ENCODE measurements at regions not wholly inside any gene's neighbourhood (a gene's known extent, or its start where the extent isn't known, plus 50 kb on each side); places are given as distances from the start of the nearest gene placed in this dataset.

- TF ChIP-seq CTCF (IDR thresholded peaks at IDR 0.05), result no peak
- Mint-ChIP-seq H3K36me3 (no peaks in the 10 kb centered on the region), H3K4me3 (no peak overlapping the region), H3K27ac (no peak overlapping the region), H3K9me3 (no peaks in the 10 kb centered on the region), H3K27me3 (ENCODE audit: low read depth in 2 of 2) (peaks cover 2 to 21% of the 10 kb centered on the region in 2 donors), H3K4me1 (no peaks in the 10 kb centered on the region)
- no peak overlapping the region for H3K27ac ChIP-seq (ENCODE audit: low read length)
- intact Hi-C loops (cut with micrococcal nuclease), result no loop called here
- ATAC-seq (no peak), DNase-seq (no peak)
- no peaks in the 10 kb centered on the region for H3K36me3 ChIP-seq (ENCODE audit: control insufficient read depth, insufficient read depth, low read length)
- no peaks in the 10 kb centered on the region for H3K9me3 ChIP-seq (ENCODE audit: control insufficient read depth, insufficient read depth, low read length)
- no peak overlapping the region for H3K4me3 ChIP-seq (ENCODE audit: low read length)
- H3K4me1 ChIP-seq (ENCODE audit: control insufficient read depth, insufficient read depth, low read length), result no peaks in the 10 kb centered on the region
- H3K27me3 ChIP-seq (ENCODE audit: control insufficient read depth, insufficient read depth, low read length), result no peaks in the 10 kb centered on the region
Measured at GRCh38 chr5:125581311-125581710, 834.9 kb upstream of the ZNF608 start.

GRCh38 chr5:125582352-125582751 lies 835.9 kb upstream of the ZNF608 start:
- Mint-ChIP-seq H3K9me3 (no peaks in the 10 kb centered on the region), H3K27me3 (ENCODE audit: low read depth in 2 of 2) (peaks cover 0 to 10% of the 10 kb centered on the region in 2 donors), H3K4me1 (no peaks in the 10 kb centered on the region), H3K36me3 (no peaks in the 10 kb centered on the region), H3K4me3 (no peak overlapping the region), H3K27ac (no peak overlapping the region)
- no peak for TF ChIP-seq CTCF (IDR thresholded peaks at IDR 0.05)
- no peak for DNase-seq
- no peaks in the 10 kb centered on the region for H3K4me1 ChIP-seq (ENCODE audit: control insufficient read depth, insufficient read depth, low read length)
- no peak overlapping the region for H3K27ac ChIP-seq (ENCODE audit: low read length)
- H3K9me3 ChIP-seq (ENCODE audit: control insufficient read depth, insufficient read depth, low read length), result no peaks in the 10 kb centered on the region
- no peaks in the 10 kb centered on the region for H3K36me3 ChIP-seq (ENCODE audit: control insufficient read depth, insufficient read depth, low read length)
- no peaks in the 10 kb centered on the region for H3K27me3 ChIP-seq (ENCODE audit: control insufficient read depth, insufficient read depth, low read length)
- ATAC-seq, result no peak
- intact Hi-C loops (cut with micrococcal nuclease), result no loop called here
- no CpG with 5 or more reads among the region's 1 CpG for WGBS (ENCODE audit: insufficient coverage)
- H3K4me3 ChIP-seq (ENCODE audit: low read length), result no peak overlapping the region

GRCh38 chr5:125583321-125584139 lies 837.1 kb upstream of the ZNF608 start:
- no peak overlapping the region for H3K4me3 ChIP-seq (ENCODE audit: low read length)
- H3K27ac ChIP-seq (ENCODE audit: low read length), result no peak overlapping the region
- no peaks in the 10 kb centered on the region for H3K9me3 ChIP-seq (ENCODE audit: control insufficient read depth, insufficient read depth, low read length)
- 95% methylated on average over 7 of the region's 11 CpGs for WGBS (ENCODE audit: insufficient coverage)
- H3K27ac Mint-ChIP-seq, result no peak overlapping the region
- DNase-seq (no peak), ATAC-seq (no peak)
- H3K4me3 Mint-ChIP-seq, result no peak overlapping the region
- H3K4me1 ChIP-seq (ENCODE audit: control insufficient read depth, insufficient read depth, low read length), result no peaks in the 10 kb centered on the region
- no peak for TF ChIP-seq CTCF (IDR thresholded peaks at IDR 0.05)
- H3K4me1 Mint-ChIP-seq, result no peaks in the 10 kb centered on the region
- no peaks in the 10 kb centered on the region for H3K36me3 Mint-ChIP-seq
- H3K9me3 Mint-ChIP-seq, result no peaks in the 10 kb centered on the region
- intact Hi-C loops (cut with micrococcal nuclease), result no loop called here
- H3K36me3 ChIP-seq (ENCODE audit: control insufficient read depth, insufficient read depth, low read length), result no peaks in the 10 kb centered on the region
- H3K27me3 ChIP-seq (ENCODE audit: control insufficient read depth, insufficient read depth, low read length), result no peaks in the 10 kb centered on the region
- H3K27me3 Mint-ChIP-seq (ENCODE audit: low read depth in 2 of 2), result peaks cover 0 to 7% of the 10 kb centered on the region in 2 donors

GRCh38 chr5:125584140-125584520 lies 837.7 kb upstream of the ZNF608 start:
- WGBS (ENCODE audit: insufficient coverage), result 100% methylated on average over 3 of the region's 3 CpGs
- no peak for TF ChIP-seq CTCF (IDR thresholded peaks at IDR 0.05)
- intact Hi-C loops (cut with micrococcal nuclease), result no loop called here
- no peaks in the 10 kb centered on the region for H3K36me3 ChIP-seq (ENCODE audit: control insufficient read depth, insufficient read depth, low read length)
- H3K4me1 ChIP-seq (ENCODE audit: control insufficient read depth, insufficient read depth, low read length), result no peaks in the 10 kb centered on the region
- H3K27me3 ChIP-seq (ENCODE audit: control insufficient read depth, insufficient read depth, low read length), result no peaks in the 10 kb centered on the region
- no peaks in the 10 kb centered on the region for H3K4me1 Mint-ChIP-seq
- H3K9me3 ChIP-seq (ENCODE audit: control insufficient read depth, insufficient read depth, low read length), result no peaks in the 10 kb centered on the region
- peaks cover 0 to 3% of the 10 kb centered on the region in 2 donors for H3K9me3 Mint-ChIP-seq
- ATAC-seq (no peak), DNase-seq (no peak)
- no peak overlapping the region for H3K4me3 Mint-ChIP-seq
- no peak overlapping the region for H3K27ac ChIP-seq (ENCODE audit: low read length)
- H3K36me3 Mint-ChIP-seq, result no peaks in the 10 kb centered on the region
- no peak overlapping the region for H3K27ac Mint-ChIP-seq
- H3K4me3 ChIP-seq (ENCODE audit: low read length), result no peak overlapping the region
- H3K27me3 Mint-ChIP-seq (ENCODE audit: low read depth in 2 of 2), result peaks cover 0 to 7% of the 10 kb centered on the region in 2 donors

All from natural killer cell (primary cell).